ENCODE measurements at regions not wholly inside any gene's neighbourhood (a gene's known extent, or its start where the extent isn't known, plus 50 kb on each side); places are given as distances from the start of the nearest gene placed in this dataset.

GRCh38 chr13:95388420-95389079, 87.3 kb upstream of the ABCC4 start:
- CTCF ChIA-PET: interaction anchor here (0.7 to 1.8 kb wide), 3 partner anchors 10 to 199 kb away, joined by 3 to 8 read pairs (median 7); no protein-coding TSS in a partner anchor
- H3K4me1 ChIP-seq (ENCODE audit: control insufficient read depth, insufficient read depth, low read length): no peaks in the 10 kb centered on the region
- POLR2A ChIA-PET: no interaction called here
- no peaks in the 10 kb centered on the region for H3K9me3 ChIP-seq (ENCODE audit: control insufficient read depth, insufficient read depth, low read depth, low read length)
- H3K36me3 ChIP-seq (ENCODE audit: control insufficient read depth in 2 of 2, insufficient read depth in 1 of 2, low read length in 2 of 2): no peaks in the 10 kb centered on the region
- no peak overlapping the region for H3K27ac ChIP-seq (ENCODE audit: extremely low read depth, low read depth, low read length)
- no peak for TF ChIP-seq ZNF416 (tag by site-specific recombination; IDR thresholded peaks at IDR 0.05)
- no peak overlapping the region for H3K4me3 ChIP-seq (ENCODE audit: low read depth, low read length)

- H3K4me3 ChIP-seq (ENCODE audit: low read depth, low read length): no peak overlapping the region
- ChIA-PET CTCF (interaction anchor here (0.6 to 2.1 kb wide), 2 partner anchors 13 to 425 kb away, joined by 5 to 6 read pairs; no protein-coding TSS in a partner anchor), POLR2A (interaction anchor here (0.6 kb wide), 1 partner anchor 183 kb away, joined by 6 read pairs; no protein-coding TSS in a partner anchor)
- TF ChIP-seq ZNF843 (tag by site-specific recombination; IDR thresholded peaks at IDR 0.05) (no peak), ZNF37A (tag by site-specific recombination; IDR thresholded peaks at IDR 0.05) (no peak), RBAK (tag by site-specific recombination; IDR thresholded peaks at IDR 0.05) (no peak), ZXDB (tag by site-specific recombination; IDR thresholded peaks at IDR 0.05) (no peak), ZNF792 (tag by site-specific recombination; IDR thresholded peaks at IDR 0.05) (no peak), ZNF791 (tag by site-specific recombination; IDR thresholded peaks at IDR 0.05) (no peak), KLF9 (tag by site-specific recombination; IDR thresholded peaks at IDR 0.05; ENCODE audit: low read depth) (no peak), ZNF670 (tag by site-specific recombination; IDR thresholded peaks at IDR 0.05; ENCODE audit: low read depth) (no peak), ZNF121 (tag by site-specific recombination; IDR thresholded peaks at IDR 0.05) (no peak), MYNN (tag by site-specific recombination; IDR thresholded peaks at IDR 0.05; ENCODE audit: borderline replicate concordance) (no peak), ZNF112 (tag by site-specific recombination; IDR thresholded peaks at IDR 0.05) (no peak), GLI4 (tag by site-specific recombination; IDR thresholded peaks at IDR 0.05) (no peak), ZNF777 (tag by site-specific recombination; IDR thresholded peaks at IDR 0.05; ENCODE audit: borderline replicate concordance) (no peak)
- no peaks in the 10 kb centered on the region for H3K4me1 ChIP-seq (ENCODE audit: control insufficient read depth, insufficient read depth, low read length)
- no peaks in the 10 kb centered on the region for H3K36me3 ChIP-seq (ENCODE audit: control insufficient read depth in 2 of 2, insufficient read depth in 1 of 2, low read length in 2 of 2)
- H3K27ac ChIP-seq (ENCODE audit: extremely low read depth, low read depth, low read length): no peak overlapping the region
- H3K9me3 ChIP-seq (ENCODE audit: control insufficient read depth, insufficient read depth, low read depth, low read length): no peaks in the 10 kb centered on the region
Observed at GRCh38 chr13:95391362-95391761, 90.1 kb upstream of the ABCC4 start.

GRCh38 chr13:95391785-95392184, 90.5 kb upstream of the ABCC4 start:
- no peak overlapping the region for H3K27ac ChIP-seq (ENCODE audit: extremely low read depth, low read depth, low read length)
- CTCF ChIA-PET: no interaction called here
- no peaks in the 10 kb centered on the region for H3K9me3 ChIP-seq (ENCODE audit: control insufficient read depth, insufficient read depth, low read depth, low read length)
- no peak overlapping the region for H3K4me3 ChIP-seq (ENCODE audit: low read depth, low read length)
- no peaks in the 10 kb centered on the region for H3K4me1 ChIP-seq (ENCODE audit: control insufficient read depth, insufficient read depth, low read length)
- H3K36me3 ChIP-seq (ENCODE audit: control insufficient read depth in 2 of 2, insufficient read depth in 1 of 2, low read length in 2 of 2): no peaks in the 10 kb centered on the region
- POLR2A ChIA-PET: interaction anchor here (0.6 kb wide), 1 partner anchor 184 kb away, joined by 6 read pairs; no protein-coding TSS in a partner anchor
- TF ChIP-seq ZNF391 (tag by site-specific recombination; IDR thresholded peaks at IDR 0.05; ENCODE audit: borderline replicate concordance, low read depth): no peak
- no peak for TF ChIP-seq ZNF223 (tag by site-specific recombination; IDR thresholded peaks at IDR 0.05)
- no peak for TF ChIP-seq ELK4 (IDR thresholded peaks at IDR 0.05; ENCODE audit: borderline replicate concordance, low read depth, low read length)
- no peak for TF ChIP-seq YY1 (tag by site-specific recombination; IDR thresholded peaks at IDR 0.05)
- TF ChIP-seq ZNF561 (tag by site-specific recombination; IDR thresholded peaks at IDR 0.05; ENCODE audit: borderline replicate concordance): no peak
- TF ChIP-seq ZSCAN4 (tag by site-specific recombination; IDR thresholded peaks at IDR 0.05): no peak
- TF ChIP-seq ZNF670 (tag by site-specific recombination; IDR thresholded peaks at IDR 0.05; ENCODE audit: low read depth): no peak
- TF ChIP-seq ZNF514 (tag by site-specific recombination; IDR thresholded peaks at IDR 0.05): no peak
- no peak for TF ChIP-seq AEBP2 (tag by site-specific recombination; IDR thresholded peaks at IDR 0.05; ENCODE audit: borderline replicate concordance)
- no peak for TF ChIP-seq KLF10 (tag by site-specific recombination; IDR thresholded peaks at IDR 0.05)
- TF ChIP-seq ZNF157 (tag by site-specific recombination; IDR thresholded peaks at IDR 0.05): no peak
- no peak for TF ChIP-seq ZNF629 (tag by site-specific recombination; IDR thresholded peaks at IDR 0.05)
- no peak for TF ChIP-seq ZNF138 (tag by site-specific recombination; IDR thresholded peaks at IDR 0.05; ENCODE audit: borderline replicate concordance)
- no peak for TF ChIP-seq ZNF645 (tag by site-specific recombination; IDR thresholded peaks at IDR 0.05)
- TF ChIP-seq ZNF792 (tag by site-specific recombination; IDR thresholded peaks at IDR 0.05): no peak
- TF ChIP-seq ZNF521 (tag by site-specific recombination; IDR thresholded peaks at IDR 0.05): no peak
- no peak for TF ChIP-seq ZNF558 (tag by site-specific recombination; IDR thresholded peaks at IDR 0.05)
